T-helper 9 cell (primary cell): ENCODE measurements at regions not wholly inside any gene's neighbourhood (a gene's known extent, or its start where the extent isn't known, plus 50 kb on each side); places are given as distances from the start of the nearest gene placed in this dataset.

Experiments
- DNase-seq: peaks from one replicate; pipeline ENCODE4 v3.0.0-alpha.2; 2020

DNA sequence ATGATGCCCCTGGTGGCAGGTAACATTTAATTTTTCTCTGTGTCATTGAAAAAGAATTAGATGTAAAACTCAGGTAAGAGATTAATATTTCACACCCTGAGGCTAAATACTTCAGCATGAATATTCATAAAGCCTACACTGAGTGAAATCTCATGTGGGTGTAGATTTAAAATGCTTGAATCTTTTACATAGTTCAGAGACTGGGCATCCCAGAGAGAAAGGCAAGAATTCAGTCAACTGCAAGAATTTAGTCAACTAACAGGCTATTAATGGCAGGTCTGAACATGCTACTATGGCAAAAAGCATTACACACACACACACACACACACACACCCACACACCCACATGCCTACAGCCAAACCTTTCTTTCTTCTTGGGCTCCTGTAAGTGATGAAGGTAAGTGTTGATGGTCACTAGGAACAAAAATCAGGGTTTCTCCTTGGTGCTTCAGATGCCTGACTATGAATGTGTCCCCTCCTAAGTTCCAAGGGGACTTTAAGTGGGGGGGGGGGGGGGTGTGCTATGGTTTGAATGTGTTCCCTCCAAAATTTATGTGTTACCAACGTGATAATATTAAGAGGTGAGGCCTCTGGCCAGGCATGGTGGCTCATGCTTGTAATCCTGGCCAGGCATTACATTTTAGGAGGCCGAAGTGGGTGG is 63.7 kb upstream of the PSMD7 start:
- no peak for DNase-seq

GRCh38 chr16:74230126-74230525 is 66.5 kb upstream of the PSMD7 start:
- DNase-seq = no peak

- no peak for DNase-seq
Observed at GRCh38 chr16:74226338-74226954, 70.2 kb upstream of the PSMD7 start.

DNA sequence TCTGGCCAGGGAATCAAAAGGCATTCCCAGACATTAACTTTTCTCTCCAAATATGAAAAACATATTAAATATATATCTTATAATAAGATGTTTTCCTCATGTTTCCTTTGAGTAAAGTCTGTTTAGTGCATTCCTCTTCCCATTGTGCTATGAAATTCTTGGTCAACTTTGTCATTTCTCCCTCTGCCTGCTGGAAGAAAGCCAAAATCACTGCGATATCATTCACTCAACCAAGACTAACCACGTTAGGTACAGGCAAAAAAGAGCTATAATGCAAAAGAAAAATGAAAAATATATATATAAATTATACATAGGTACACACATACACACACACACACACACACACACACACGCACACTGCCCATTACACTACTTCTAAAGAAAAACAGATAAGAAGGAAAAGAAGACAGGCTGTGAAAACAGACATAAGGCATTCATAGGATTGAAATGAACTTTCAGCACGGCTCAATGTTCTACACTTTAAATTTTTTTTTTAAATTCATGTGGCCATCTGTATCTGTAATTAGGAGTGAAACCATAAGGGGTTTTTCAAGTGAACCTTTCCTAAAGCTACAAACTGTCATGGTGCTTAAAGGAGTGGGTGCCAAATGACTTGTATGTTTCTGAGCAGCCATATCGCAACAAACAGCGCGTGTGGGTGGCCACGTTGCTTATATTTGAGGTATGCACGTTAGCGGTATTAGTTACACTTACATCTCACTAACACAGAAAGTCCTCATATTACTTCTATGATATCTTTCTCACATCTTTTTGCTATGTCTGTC is 71.6 kb upstream of the PSMD7 start:
- no peak for DNase-seq

- no peak for DNase-seq
Observed at GRCh38 chr16:74221828-74222227, 74.8 kb upstream of the PSMD7 start.

GRCh38 chr16:74219706-74220105 is 76.9 kb upstream of the PSMD7 start:
- DNase-seq = no peak

- no peak for DNase-seq
Observed at GRCh38 chr16:74218871-74219270, 77.7 kb upstream of the PSMD7 start.

GRCh38 chr16:74216319-74216718 is 80.3 kb upstream of the PSMD7 start:
- no peak for DNase-seq

GRCh38 chr16:74215249-74215648 is 81.4 kb upstream of the PSMD7 start:
- no peak for DNase-seq

DNA sequence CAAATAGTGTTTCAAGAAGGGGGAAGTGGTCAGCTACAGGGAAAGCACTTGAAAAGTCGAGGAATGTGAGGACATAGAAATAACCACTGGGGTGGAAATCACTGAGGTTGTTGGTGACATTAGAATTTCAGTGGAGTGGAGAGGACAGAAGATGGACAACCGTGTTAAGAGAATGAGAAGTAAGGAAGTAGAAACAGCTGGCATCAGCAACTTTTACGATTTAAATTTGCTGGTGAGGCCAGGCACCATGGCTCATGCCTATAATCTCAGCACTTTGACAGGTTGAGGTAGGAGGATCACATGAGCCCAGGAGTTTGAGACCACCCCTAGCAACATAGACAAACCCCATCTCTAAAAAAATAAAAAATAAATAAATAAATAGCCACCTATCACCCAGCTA is 83.2 kb upstream of the PSMD7 start:
- no peak for DNase-seq

DNA sequence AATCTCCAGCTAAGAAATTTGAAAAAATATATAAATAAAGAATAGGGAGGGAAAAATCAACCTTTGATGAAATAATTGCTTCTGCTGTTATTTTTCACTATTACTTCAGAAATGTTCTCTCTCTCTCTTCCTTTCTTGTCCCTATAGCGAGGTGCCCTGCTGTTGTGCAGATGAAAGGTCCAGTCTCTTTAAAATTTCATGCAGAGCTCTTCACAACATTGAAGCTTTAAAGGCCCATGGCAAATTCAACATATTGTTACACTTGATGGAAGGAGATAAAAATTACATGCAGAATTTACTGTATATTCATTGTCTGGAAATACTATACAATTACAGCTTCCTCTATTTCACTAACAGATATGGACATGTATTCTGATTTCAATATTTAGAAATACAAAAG is 86.4 kb upstream of the PSMD7 start:
- DNase-seq = no peak

GRCh38 chr16:74202009-74202408 is 94.6 kb upstream of the PSMD7 start:
- no peak for DNase-seq

DNA sequence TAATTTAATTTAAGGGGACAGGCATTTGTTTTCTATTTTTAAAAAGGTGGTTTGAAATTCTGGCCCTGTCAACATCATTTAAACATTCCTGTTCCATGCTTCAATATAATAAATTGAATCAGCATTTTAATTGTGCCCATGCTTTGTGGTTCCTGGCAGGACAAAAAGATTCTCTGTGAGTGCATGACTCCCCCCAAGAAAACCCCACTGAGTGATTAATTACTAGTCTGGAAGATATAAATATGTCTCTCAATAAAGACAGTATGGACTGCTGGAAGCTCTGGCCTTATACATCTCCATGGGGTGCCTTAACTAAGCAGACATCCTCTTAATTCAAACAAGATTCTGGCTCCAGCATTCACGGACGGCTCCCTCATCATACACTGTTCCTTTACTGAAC is 95.0 kb upstream of the PSMD7 start:
- DNase-seq = no peak

DNA sequence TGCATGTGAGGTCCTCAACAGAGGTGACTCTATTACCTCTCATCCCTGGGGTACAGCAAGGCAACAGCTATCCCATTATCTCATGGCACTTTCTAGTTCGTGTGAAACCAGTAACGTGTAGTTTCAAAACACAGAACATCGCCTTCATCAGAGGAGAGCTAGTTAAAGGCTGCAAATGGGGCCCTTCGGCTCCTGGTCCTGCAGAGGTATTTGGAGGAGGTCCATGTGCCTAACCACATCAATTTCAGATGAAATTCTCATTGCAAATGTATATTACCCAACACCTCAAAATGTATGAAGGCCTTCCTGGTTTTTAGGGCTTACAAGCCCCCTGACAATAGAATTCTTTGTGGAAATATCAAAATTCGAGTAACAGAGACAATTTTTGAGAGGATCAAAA is 95.7 kb upstream of the PSMD7 start:
- no peak for DNase-seq

DNA sequence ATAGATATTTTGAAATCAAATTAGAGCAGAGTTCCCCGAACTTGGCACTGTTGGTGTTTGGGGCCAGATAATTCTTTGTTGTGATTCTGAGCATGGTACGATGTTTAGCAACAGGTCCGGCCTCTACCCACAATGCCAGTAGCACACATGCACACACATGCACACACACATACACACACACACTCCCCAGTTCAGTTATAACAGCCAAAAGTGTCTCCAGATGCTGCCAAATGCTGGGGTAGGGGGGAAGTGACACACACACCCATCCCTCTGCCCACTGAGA is 96.8 kb upstream of the PSMD7 start:
- no peak for DNase-seq

- no peak for DNase-seq
Observed at GRCh38 chr16:74199066-74199841, 97.4 kb upstream of the PSMD7 start.

DNA sequence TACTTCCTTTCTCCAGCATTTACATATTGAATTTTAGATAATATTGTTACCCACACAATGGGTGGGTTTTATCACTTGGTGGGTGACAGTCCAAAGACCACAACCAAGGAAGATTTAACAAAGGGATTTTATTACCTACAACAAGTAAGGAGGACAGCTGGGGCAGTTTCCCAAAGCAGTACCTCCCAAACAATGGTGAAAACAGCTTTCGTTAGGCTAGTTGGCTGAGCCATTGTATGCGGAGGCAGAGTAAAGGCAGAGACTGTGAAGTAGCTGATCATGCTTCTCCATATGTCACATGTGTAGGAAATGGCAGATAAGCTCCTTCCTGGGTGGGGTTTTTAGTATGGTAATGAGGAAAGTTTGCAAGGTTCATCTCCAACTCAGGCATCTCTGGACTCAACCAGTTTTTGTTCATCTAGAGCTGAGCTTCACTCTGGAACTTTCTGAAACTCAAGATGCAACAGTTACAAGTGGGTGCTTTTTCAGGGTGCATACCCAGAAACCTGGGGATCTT is 104.3 kb upstream of the PSMD7 start:
- DNase-seq = no peak

- no peak for DNase-seq
Observed at GRCh38 chr16:74190292-74190691, 106.3 kb upstream of the PSMD7 start.

GRCh38 chr16:74188856-74189255 is 107.8 kb upstream of the PSMD7 start:
- DNase-seq = no peak

DNA sequence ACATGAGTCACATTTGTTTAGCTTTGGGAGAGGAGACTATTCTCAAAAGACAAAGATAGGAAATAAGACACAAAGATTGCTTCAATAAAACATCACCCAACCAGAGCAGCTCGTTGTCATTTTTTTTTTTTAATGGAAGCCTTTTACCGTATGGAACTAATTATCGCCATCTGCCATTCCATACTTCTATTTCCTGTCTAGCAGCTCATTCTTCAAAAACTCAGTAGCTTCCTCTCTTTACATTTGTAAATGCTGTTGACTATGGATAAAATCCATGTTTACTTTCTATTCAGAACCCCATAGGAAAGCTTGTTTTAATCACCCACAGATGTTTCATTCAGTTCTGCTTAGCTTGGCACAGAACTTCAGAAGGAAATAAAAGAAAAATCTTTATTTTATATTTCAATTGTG is 110.0 kb upstream of the PSMD7 start:
- DNase-seq = no peak

GRCh38 chr16:74184839-74185238 is 111.8 kb upstream of the PSMD7 start:
- DNase-seq = no peak

GRCh38 chr16:74183601-74184360 is 112.8 kb upstream of the PSMD7 start:
- no peak for DNase-seq
